B cell (primary cell): ENCODE measurements at regions not wholly inside any gene's neighbourhood (a gene's known extent, or its start where the extent isn't known, plus 50 kb on each side); places are given as distances from the start of the nearest gene placed in this dataset.

Experiments
- ATAC-seq: fragments of 200-7000 bp; cut with Tn5 transposase; one replicate; pipeline ENCODE4 v1.10.0; 2021; ENCODE audit warnings: low read depth, mild to moderate bottlenecking, moderate number of reproducible peaks, moderate library complexity
- CTCF ChIA-PET: fragments of 350-600 bp; sonication (Branson Sonifier 250); formaldehyde crosslinking; loops from one replicate; lab custom pipeline; 2021; ENCODE audit warnings: antibody characterized with exemption, inconsistent platforms; lab: Charles Lee
- POLR2A ChIA-PET: fragments of 350-600 bp; sonication (Branson Sonifier 250); formaldehyde crosslinking; loops from one replicate; lab custom pipeline; 2021; ENCODE audit warnings: antibody characterized with exemption; lab: Charles Lee
- DNase-seq: peaks from one replicate; pipeline ENCODE4 v3.0.0; 2013
- H2AFZ ChIP-seq: 2 replicates; pipeline ENCODE4 v1.6.1; 2012; ENCODE audit warnings: mild to moderate bottlenecking, low read depth, low read length; ENCODE audit not compliant: insufficient read depth, poor library complexity, severe bottlenecking
- H3K27ac ChIP-seq, 2 donors: 1 replicate in 1 of 2; 2 replicates in 1 of 2; pipeline ENCODE4 v1.5.1; 2012 to 2013; ENCODE audit warnings: low read length in 2 of 2, mild to moderate bottlenecking in 2 of 2, moderate library complexity in 1 of 2
- H3K27me3 ChIP-seq, 4 experiments: fragments of 200-600 bp in 1 of 4; sonication (generic) in 1 of 4; replicated peaks in 1 of 4; 1 replicate in 2 of 4; 2 replicates in 2 of 4; pipeline versions ENCODE4 v1.6.1 to v1.7.0; 2013 to 2016; ENCODE audit warnings: low read length in 3 of 4, mild to moderate bottlenecking in 2 of 4, mixed read lengths in 1 of 4, moderate library complexity in 1 of 4; ENCODE audit not compliant: insufficient read depth in 4 of 4, control insufficient read depth in 3 of 4; ENCODE audit errors: control extremely low read depth in 1 of 4
- H3K36me3 ChIP-seq, 2 experiments: replicated peaks in 1 of 2; 1 replicate in 1 of 2; 2 replicates in 1 of 2; pipeline versions ENCODE4 v1.6.1 to v1.7.1; 2013; ENCODE audit warnings: low read length in 1 of 2; ENCODE audit not compliant: insufficient read depth in 2 of 2, control insufficient read depth in 1 of 2; ENCODE audit errors: control extremely low read depth in 1 of 2, extremely low read depth in 1 of 2
- H3K4me1 ChIP-seq, 2 donors: fragments of 200-600 bp in 1 of 2; sonication (generic) in 1 of 2; 1 replicate in 1 of 2; 2 replicates in 1 of 2; pipeline versions ENCODE4 v1.5.1 to v1.6.1; 2013 to 2017; ENCODE audit warnings: low read length in 2 of 2; ENCODE audit not compliant: control insufficient read depth in 2 of 2, insufficient read depth in 2 of 2
- H3K4me2 ChIP-seq: replicated peaks from 2 replicates; pipeline ENCODE3; 2012; ENCODE audit warnings: mild to moderate bottlenecking, low read depth, low read length; ENCODE audit not compliant: poor library complexity, severe bottlenecking
- H3K4me3 ChIP-seq, 5 experiments: fragments of 200-600 bp in 1 of 5; sonication (generic) in 1 of 5; 1 replicate in 3 of 5; 2 replicates in 2 of 5; pipeline versions ENCODE4 v1.5.1 to v1.7.0; 2011 to 2016; ENCODE audit warnings: low read length in 4 of 5, mild to moderate bottlenecking in 4 of 5, low read depth in 2 of 5, control low read depth in 1 of 5, moderate library complexity in 1 of 5; ENCODE audit not compliant: insufficient read depth in 1 of 5; ENCODE audit errors: control extremely low read depth in 1 of 5, extremely low read depth in 1 of 5
- H3K79me2 ChIP-seq: fragments of 200-600 bp; sonication (generic); one replicate; pipeline ENCODE4 v1.6.0; 2016; ENCODE audit warnings: low read length; ENCODE audit not compliant: control insufficient read depth, insufficient read depth
- H3K9ac ChIP-seq: fragments of 200-600 bp; sonication (generic); 2 replicates; pipeline ENCODE4 v1.6.1; 2017; ENCODE audit warnings: mild to moderate bottlenecking, low read length, moderate library complexity
- H3K9me3 ChIP-seq, 3 donors: one replicate each; pipeline versions ENCODE4 v1.6.1 to v1.7.1; 2013; ENCODE audit warnings: low read length in 2 of 3; ENCODE audit not compliant: control insufficient read depth in 2 of 3, insufficient read depth in 1 of 3; ENCODE audit errors: control extremely low read depth in 1 of 3
- H4K20me1 ChIP-seq: 2 replicates; pipeline ENCODE4 v1.6.0; 2012; ENCODE audit warnings: mild to moderate bottlenecking, low read length; ENCODE audit not compliant: insufficient read depth, control insufficient read depth, poor library complexity, severe bottlenecking
- H3K27ac Mint-ChIP-seq: one replicate; pipeline ENCODE4 v1.8.0; 2021; ENCODE audit warnings: mixed read lengths
- H3K27me3 Mint-ChIP-seq: one replicate; pipeline ENCODE4 v1.8.0; 2021; ENCODE audit warnings: mixed read lengths
- H3K4me1 Mint-ChIP-seq: one replicate; pipeline ENCODE4 v1.8.0; 2021; ENCODE audit warnings: mixed read lengths
- H3K4me3 Mint-ChIP-seq: one replicate; pipeline ENCODE4 v1.8.0; 2021; ENCODE audit warnings: mixed read lengths
- H3K9me3 Mint-ChIP-seq: one replicate; pipeline ENCODE4 v1.8.0; 2022; ENCODE audit warnings: mixed read lengths; ENCODE audit not compliant: insufficient read depth
- EZH2 ChIP-seq: IDR thresholded peaks from 2 replicates; pipeline ENCODE4 v1.6.1; 2012; ENCODE audit warnings: borderline replicate concordance, low read depth, mild to moderate bottlenecking, moderate library complexity, low read length; ENCODE audit not compliant: insufficient read depth, poor library complexity, severe bottlenecking
- WGBS: methylation state at CpG from one replicate; pipeline ENCODE4 v1.1.5; 2013; ENCODE audit warnings: missing lambda C conversion rate; ENCODE audit not compliant: insufficient coverage; 5-methylcytosine and 5-hydroxymethylcytosine counted together
- intact Hi-C: fragments of 100-400 bp; cut with micrococcal nuclease; formaldehyde crosslinking; loops from one replicate; pipeline ENCODE4 v1.10.0; 2022
- TF ChIP-seq, protein P1 (sequence below): fragments of 200-600 bp; IDR thresholded peaks from one replicate; pipeline ENCODE4 v1.8.0; 2022; ENCODE audit warnings: antibody characterized with exemption, mild to moderate bottlenecking

- no peaks in the 10 kb centered on the region for H3K79me2 ChIP-seq
- no CpG with 5 or more reads among the region's 1 CpG for WGBS
- H3K27me3 ChIP-seq = no peaks in the 10 kb centered on the region
- CTCF ChIA-PET = no interaction called here
- H3K36me3 ChIP-seq = no peaks in the 10 kb centered on the region
- peaks cover 0 to 9% (median 0%) of the 10 kb centered on the region in 3 donors for H3K9me3 ChIP-seq
- no peaks in the 10 kb centered on the region for H3K4me1 ChIP-seq
- Mint-ChIP-seq H3K9me3 (peaks cover 3% of the 10 kb centered on the region), H3K4me3 (no peak overlapping the region), H3K4me1 (no peaks in the 10 kb centered on the region), H3K27ac (no peak overlapping the region), H3K27me3 (peaks cover 5% of the 10 kb centered on the region)
- TF ChIP-seq, protein P1, sequence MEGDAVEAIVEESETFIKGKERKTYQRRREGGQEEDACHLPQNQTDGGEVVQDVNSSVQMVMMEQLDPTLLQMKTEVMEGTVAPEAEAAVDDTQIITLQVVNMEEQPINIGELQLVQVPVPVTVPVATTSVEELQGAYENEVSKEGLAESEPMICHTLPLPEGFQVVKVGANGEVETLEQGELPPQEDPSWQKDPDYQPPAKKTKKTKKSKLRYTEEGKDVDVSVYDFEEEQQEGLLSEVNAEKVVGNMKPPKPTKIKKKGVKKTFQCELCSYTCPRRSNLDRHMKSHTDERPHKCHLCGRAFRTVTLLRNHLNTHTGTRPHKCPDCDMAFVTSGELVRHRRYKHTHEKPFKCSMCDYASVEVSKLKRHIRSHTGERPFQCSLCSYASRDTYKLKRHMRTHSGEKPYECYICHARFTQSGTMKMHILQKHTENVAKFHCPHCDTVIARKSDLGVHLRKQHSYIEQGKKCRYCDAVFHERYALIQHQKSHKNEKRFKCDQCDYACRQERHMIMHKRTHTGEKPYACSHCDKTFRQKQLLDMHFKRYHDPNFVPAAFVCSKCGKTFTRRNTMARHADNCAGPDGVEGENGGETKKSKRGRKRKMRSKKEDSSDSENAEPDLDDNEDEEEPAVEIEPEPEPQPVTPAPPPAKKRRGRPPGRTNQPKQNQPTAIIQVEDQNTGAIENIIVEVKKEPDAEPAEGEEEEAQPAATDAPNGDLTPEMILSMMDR = no peak
- no peak for TF ChIP-seq EZH2
- DNase-seq (no peak), ATAC-seq (no peak)
- no peak overlapping the region for H2AFZ ChIP-seq
- intact Hi-C loops = no loop called here
- H3K27ac ChIP-seq = no peak overlapping the region
- no peaks in the 10 kb centered on the region for H4K20me1 ChIP-seq
- H3K4me3 ChIP-seq = no peak overlapping the region
- no peak overlapping the region for H3K4me2 ChIP-seq
- H3K9ac ChIP-seq = no peak overlapping the region
- POLR2A ChIA-PET = no interaction called here
Observed at GRCh38 chr2:129181433-129181832, 798.0 kb upstream of the RAB6C start.

GRCh38 chr2:129181963-129182362 lies 797.5 kb upstream of the RAB6C start:
- POLR2A ChIA-PET = no interaction called here
- Histone ChIP-seq H3K4me1 (no peaks in the 10 kb centered on the region), H3K9me3 (peaks cover 0 to 9% (median 0%) of the 10 kb centered on the region in 3 donors), H3K27ac (no peak overlapping the region), H3K27me3 (no peaks in the 10 kb centered on the region), H4K20me1 (no peaks in the 10 kb centered on the region), H3K4me3 (no peak overlapping the region), H3K36me3 (no peaks in the 10 kb centered on the region), H3K79me2 (no peaks in the 10 kb centered on the region), H2AFZ (no peak overlapping the region), H3K9ac (no peak overlapping the region), H3K4me2 (no peak overlapping the region)
- intact Hi-C loops = no loop called here
- DNase-seq (no peak), ATAC-seq (no peak)
- WGBS = 100% methylated on average over 1 of the region's 4 CpGs
- CTCF ChIA-PET = no interaction called here
- TF ChIP-seq, protein P1 = no peak
- no peak for TF ChIP-seq EZH2
- Mint-ChIP-seq H3K27ac (no peak overlapping the region), H3K9me3 (peaks cover 3% of the 10 kb centered on the region), H3K4me1 (no peaks in the 10 kb centered on the region), H3K4me3 (no peak overlapping the region), H3K27me3 (peaks cover 8% of the 10 kb centered on the region)
